GM12873 (cell line): ENCODE measurements at regions not wholly inside any gene's neighbourhood (a gene's known extent, or its start where the extent isn't known, plus 50 kb on each side); places are given as distances from the start of the nearest gene placed in this dataset.

Experiments used
- TF ChIP-seq, protein P1 (sequence below): IDR thresholded peaks from 2 replicates; pipeline ENCODE4 v1.5.1; 2012; ENCODE audit warnings: low read depth, mild to moderate bottlenecking, moderate library complexity, low read length, control low read depth; ENCODE audit not compliant: insufficient read depth; ENCODE audit errors: missing control alignments

DNA sequence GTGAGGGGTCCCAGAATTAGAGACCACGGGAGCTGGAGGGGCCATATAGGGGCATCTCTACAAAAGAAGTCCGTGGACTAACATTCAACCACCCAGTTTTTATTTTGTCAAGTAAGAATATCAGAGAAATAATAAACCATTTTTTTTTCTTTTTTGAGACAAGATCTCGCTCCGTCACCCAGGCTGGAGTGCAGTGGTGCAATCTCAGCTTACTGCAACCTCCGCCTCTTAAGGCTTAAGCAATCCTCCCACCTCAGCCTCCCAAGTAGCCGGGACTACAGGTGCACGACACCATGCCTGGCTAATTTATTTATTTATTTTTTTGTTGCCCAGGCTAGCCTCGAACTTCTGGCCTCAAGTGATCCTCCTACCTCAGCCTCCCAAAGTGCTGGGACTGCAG lies 82.7 kb downstream of the ZFP36L2 start:
- TF ChIP-seq, protein P1, sequence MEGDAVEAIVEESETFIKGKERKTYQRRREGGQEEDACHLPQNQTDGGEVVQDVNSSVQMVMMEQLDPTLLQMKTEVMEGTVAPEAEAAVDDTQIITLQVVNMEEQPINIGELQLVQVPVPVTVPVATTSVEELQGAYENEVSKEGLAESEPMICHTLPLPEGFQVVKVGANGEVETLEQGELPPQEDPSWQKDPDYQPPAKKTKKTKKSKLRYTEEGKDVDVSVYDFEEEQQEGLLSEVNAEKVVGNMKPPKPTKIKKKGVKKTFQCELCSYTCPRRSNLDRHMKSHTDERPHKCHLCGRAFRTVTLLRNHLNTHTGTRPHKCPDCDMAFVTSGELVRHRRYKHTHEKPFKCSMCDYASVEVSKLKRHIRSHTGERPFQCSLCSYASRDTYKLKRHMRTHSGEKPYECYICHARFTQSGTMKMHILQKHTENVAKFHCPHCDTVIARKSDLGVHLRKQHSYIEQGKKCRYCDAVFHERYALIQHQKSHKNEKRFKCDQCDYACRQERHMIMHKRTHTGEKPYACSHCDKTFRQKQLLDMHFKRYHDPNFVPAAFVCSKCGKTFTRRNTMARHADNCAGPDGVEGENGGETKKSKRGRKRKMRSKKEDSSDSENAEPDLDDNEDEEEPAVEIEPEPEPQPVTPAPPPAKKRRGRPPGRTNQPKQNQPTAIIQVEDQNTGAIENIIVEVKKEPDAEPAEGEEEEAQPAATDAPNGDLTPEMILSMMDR = no peak

DNA sequence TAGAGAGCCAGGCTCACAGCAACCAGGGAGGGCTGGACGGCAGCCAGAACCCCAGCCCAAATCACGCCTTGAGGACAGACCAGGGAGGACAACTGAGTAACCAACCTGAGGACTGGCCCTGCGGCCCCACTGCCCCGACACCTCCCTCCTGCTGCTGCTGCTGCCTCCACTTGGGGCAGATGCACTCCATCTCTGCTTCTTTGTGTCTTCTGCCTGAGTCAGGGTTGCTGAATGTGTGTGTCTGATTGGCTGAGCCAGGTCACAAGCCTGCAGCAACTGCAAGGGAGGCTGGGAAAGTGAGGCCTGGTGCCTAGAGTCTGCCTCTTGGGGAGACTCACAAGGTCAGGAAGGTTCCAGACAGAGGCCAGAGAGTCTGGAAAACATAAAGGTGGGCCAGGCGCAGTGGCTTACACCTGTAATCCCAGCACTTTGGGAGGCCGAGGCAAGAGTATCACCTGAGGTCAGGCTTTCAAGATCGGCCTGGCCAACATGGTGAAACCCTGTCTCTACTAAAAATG lies 83.4 kb downstream of the ZFP36L2 start:
- TF ChIP-seq, protein P1 = peak; percentile 38

- TF ChIP-seq, protein P1 = no peak
These were observed 86.3 kb downstream of the ZFP36L2 start for GRCh38 chr2:43139996-43140621.

GRCh38 chr2:43139501-43139900 lies 86.9 kb downstream of the ZFP36L2 start:
- TF ChIP-seq, protein P1 = no peak

DNA sequence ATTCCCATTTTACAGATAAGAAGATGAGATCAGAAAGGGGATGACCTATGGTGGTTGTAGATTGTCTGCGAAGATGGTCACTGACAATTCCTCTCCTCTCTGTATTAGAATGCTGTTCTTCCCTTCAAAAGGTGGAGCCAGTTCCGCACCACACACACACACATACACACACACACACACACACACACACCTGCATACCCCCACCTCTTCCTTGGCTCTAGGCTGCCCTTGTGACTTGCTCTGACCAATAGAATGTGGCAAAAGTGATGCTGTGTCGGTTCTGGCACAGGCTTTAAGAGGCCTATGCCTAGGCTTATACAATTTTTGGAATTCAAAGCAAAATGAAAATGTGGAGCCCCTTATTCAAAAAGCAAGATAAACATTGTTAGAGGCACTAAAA lies 88.0 kb downstream of the ZFP36L2 start:
- TF ChIP-seq, protein P1 = no peak

DNA sequence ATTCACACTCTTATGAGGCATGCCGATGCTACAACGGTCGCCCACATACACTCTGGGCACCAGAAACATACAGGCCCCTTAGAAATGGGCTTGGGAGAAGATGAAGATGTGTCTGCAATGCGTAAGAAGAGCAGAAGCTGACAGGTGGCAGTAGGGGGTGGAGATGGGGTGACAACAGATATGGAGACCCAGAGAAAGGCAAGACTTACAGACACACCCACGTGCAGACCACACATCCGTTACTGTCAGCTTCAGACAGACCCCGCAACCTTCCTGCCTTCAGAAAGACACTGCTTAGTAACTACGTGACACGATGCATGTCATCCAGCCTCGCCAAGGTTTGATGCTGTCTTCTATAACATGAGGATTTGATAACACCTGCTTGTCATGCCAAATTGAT lies 89.5 kb downstream of the ZFP36L2 start:
- TF ChIP-seq, protein P1 = no peak

DNA sequence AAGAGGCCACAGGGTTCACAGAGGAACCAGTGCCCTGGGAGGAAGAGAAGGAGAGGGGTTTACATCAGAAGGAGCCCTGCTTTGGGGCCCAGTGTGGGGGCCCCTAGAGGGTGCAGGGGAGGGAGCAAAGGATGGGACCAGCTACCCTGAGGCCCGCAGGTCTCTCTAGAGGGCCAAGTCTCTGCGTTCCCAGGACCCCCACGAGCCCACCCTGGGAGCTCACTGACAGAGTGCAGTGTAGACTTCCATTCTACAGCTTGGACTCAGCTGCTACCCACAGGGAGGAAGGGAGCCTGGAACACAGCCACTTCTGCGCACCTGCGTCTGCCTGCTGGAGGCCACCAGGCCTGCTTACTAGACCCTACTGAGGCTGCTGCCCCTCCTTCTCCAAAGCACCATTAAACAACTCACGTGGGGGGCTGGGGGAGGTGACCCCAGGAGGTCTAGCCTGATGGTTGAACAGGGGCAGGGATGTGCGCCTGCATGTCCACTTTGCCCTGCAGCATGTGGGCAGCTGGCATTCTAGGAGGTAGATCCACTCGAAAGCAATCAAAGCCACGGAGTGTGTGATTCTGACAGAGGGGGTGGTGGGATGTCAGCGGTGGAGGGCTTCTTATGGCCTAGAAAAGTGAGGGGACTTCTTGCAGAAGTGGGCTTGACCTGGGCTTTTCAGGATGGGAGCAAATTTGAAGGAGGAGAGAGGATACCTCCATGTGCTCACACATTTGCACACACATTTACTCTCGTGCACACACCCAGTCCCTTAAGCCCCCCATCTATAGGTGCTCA lies 90.2 kb downstream of the ZFP36L2 start:
- TF ChIP-seq, protein P1 = no peak
